Glutamatergic neuron (in vitro differentiated cells): ENCODE measurements at regions not wholly inside any gene's neighbourhood (a gene's known extent, or its start where the extent isn't known, plus 50 kb on each side); places are given as distances from the start of the nearest gene placed in this dataset.

Experiments used
- DNase-seq: peaks from one replicate; pipeline ENCODE4 v3.0.0; 2022
- H3K27ac Mint-ChIP-seq: one replicate; pipeline ENCODE4 v1.8.0; 2020; ENCODE audit warnings: mild to moderate bottlenecking, mixed read lengths, inconsistent platforms; ENCODE audit not compliant: unreplicated experiment
- H3K27me3 Mint-ChIP-seq: one replicate; pipeline ENCODE4 v1.8.0; 2020; ENCODE audit warnings: mild to moderate bottlenecking, moderate library complexity, mixed read lengths, inconsistent platforms; ENCODE audit not compliant: unreplicated experiment
- H3K36me3 Mint-ChIP-seq: one replicate; pipeline ENCODE4 v1.8.0; 2020; ENCODE audit warnings: mild to moderate bottlenecking, mixed read lengths, inconsistent platforms; ENCODE audit not compliant: unreplicated experiment
- H3K4me1 Mint-ChIP-seq: one replicate; pipeline ENCODE4 v1.8.0; 2020; ENCODE audit warnings: mild to moderate bottlenecking, low read depth, mixed read lengths, inconsistent platforms; ENCODE audit not compliant: unreplicated experiment
- H3K4me3 Mint-ChIP-seq: one replicate; pipeline ENCODE4 v1.8.0; 2020; ENCODE audit warnings: mild to moderate bottlenecking, mixed read lengths, inconsistent platforms; ENCODE audit not compliant: unreplicated experiment
- H3K9me3 Mint-ChIP-seq: one replicate; pipeline ENCODE4 v1.8.0; 2020; ENCODE audit warnings: mild to moderate bottlenecking, moderate library complexity, mixed read lengths, inconsistent platforms; ENCODE audit not compliant: unreplicated experiment
- CTCF ChIP-seq: fragments of 200-600 bp; sonication (generic); IDR thresholded peaks from one replicate; pipeline ENCODE4 v1.5.0; 2021; ENCODE audit not compliant: partially characterized antibody, unreplicated experiment

- H3K36me3 Mint-ChIP-seq, result no peaks in the 10 kb centered on the region
- peaks cover 2% of the 10 kb centered on the region for H3K9me3 Mint-ChIP-seq
- no peak overlapping the region for H3K27ac Mint-ChIP-seq
- H3K4me3 Mint-ChIP-seq, result no peak overlapping the region
- peaks cover 2% of the 10 kb centered on the region for H3K4me1 Mint-ChIP-seq
- peaks cover 2% of the 10 kb centered on the region for H3K27me3 Mint-ChIP-seq
- DNase-seq, result no peak
- TF ChIP-seq CTCF, result no peak
Observed at GRCh38 chr2:108115868-108116267, 123.9 kb upstream of the SULT1C3 start.

- H3K4me1 Mint-ChIP-seq, result peaks cover 2% of the 10 kb centered on the region
- peaks cover 2% of the 10 kb centered on the region for H3K9me3 Mint-ChIP-seq
- no peak overlapping the region for H3K4me3 Mint-ChIP-seq
- no peak overlapping the region for H3K27ac Mint-ChIP-seq
- no peaks in the 10 kb centered on the region for H3K36me3 Mint-ChIP-seq
- no peak for DNase-seq
- TF ChIP-seq CTCF, result no peak
- no peaks in the 10 kb centered on the region for H3K27me3 Mint-ChIP-seq
Observed at GRCh38 chr2:108118996-108119395, 120.8 kb upstream of the SULT1C3 start.

GRCh38 chr2:108119492-108119891 is 120.3 kb upstream of the SULT1C3 start:
- Mint-ChIP-seq H3K36me3 (no peaks in the 10 kb centered on the region), H3K4me3 (no peak overlapping the region), H3K27me3 (no peaks in the 10 kb centered on the region), H3K4me1 (peaks cover 2% of the 10 kb centered on the region), H3K27ac (no peak overlapping the region), H3K9me3 (peaks cover 2% of the 10 kb centered on the region)
- no peak for TF ChIP-seq CTCF
- no peak for DNase-seq

GRCh38 chr2:108124736-108125495 is 114.9 kb upstream of the SULT1C3 start:
- H3K27me3 Mint-ChIP-seq, result no peaks in the 10 kb centered on the region
- no peak overlapping the region for H3K27ac Mint-ChIP-seq
- DNase-seq, result no peak
- H3K4me3 Mint-ChIP-seq, result no peak overlapping the region
- H3K9me3 Mint-ChIP-seq, result no peaks in the 10 kb centered on the region
- no peak for TF ChIP-seq CTCF
- no peaks in the 10 kb centered on the region for H3K4me1 Mint-ChIP-seq
- no peaks in the 10 kb centered on the region for H3K36me3 Mint-ChIP-seq

- DNase-seq, result no peak
- Mint-ChIP-seq H3K9me3 (no peaks in the 10 kb centered on the region), H3K4me3 (no peak overlapping the region), H3K27me3 (no peaks in the 10 kb centered on the region), H3K36me3 (no peaks in the 10 kb centered on the region), H3K27ac (no peak overlapping the region), H3K4me1 (no peaks in the 10 kb centered on the region)
- TF ChIP-seq CTCF, result no peak
Observed at GRCh38 chr2:108125581-108125980, 114.2 kb upstream of the SULT1C3 start.
